A204.1 (cell line): ENCODE measurements at regions not wholly inside any gene's neighbourhood (a gene's known extent, or its start where the extent isn't known, plus 50 kb on each side); places are given as distances from the start of the nearest gene placed in this dataset.
A peak's percentile ranks its signal among the peaks of the same experiment; 100 is the strongest.
"Not testable (repeated sequence)": the region's sequence is repeated elsewhere in the genome, so short reads cannot be mapped to it uniquely, and the experiment has no call there.

Experiments used
- FAIRE-seq: peaks from 2 replicates; lab custom pipeline; 2012; peaks lifted over from hg19 to GRCh38; lab: Jason Lieb, UNC

GRCh38 chr13:62510906-62511655 is 1095.4 kb upstream of the PCDH20 start:
- FAIRE-seq, result no peak

DNA sequence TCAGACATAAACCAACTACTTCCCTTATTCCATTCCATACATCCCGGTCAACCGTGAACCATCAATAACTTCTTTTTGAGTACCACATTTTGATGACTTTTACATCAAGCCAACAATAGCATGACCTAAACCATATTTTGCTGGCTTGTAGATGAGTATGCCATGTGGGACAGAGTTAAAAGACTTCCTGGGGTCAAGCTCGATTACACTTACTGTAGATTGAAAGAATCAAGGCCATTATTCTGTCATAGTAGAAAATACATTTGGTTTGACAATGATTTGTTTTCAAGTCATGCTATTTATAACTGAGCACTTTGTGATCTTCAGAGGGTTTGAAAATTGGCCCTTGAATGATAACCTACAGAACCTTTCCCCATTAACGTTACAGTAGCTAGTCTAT is 1086.9 kb upstream of the PCDH20 start:
- no peak for FAIRE-seq

DNA sequence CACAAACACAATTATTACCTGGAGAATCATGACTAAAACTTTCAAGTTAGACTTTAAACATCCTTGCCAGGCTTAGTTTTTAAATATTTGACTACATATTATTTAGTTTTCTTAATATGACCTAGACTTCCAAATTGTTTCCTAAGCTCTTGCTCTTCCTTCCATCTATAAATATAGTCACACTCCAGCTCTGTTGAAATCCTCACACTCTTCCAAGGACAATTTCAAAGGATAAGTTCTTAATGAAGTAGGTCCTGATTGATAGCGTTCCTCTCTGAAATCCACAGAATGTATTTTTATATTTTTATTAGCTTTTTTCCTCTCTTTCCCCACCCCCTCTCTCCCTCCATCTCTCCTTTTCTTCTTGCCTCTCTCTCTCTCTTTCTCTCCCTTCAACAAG is 1074.1 kb upstream of the PCDH20 start:
- no peak for FAIRE-seq

DNA sequence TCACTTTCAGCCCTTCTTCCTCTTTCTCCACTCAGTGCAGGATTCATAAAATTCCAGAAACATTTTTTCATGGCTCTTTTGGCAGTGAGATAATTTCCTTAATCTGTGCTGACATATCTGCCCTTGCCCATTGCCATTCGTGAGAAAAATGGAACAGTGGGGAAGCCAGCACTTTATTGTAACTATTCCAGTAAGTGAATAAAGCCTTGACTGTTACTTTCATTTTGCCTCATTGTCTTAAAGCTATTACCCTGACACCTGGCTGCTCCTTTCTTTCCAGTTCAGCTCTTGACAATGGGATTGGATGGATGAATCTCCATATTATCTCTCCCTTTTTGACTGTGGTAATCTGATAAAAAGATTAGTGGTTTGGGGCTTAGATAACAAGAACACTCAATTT is 1068.1 kb upstream of the PCDH20 start:
- FAIRE-seq, result no peak

- no peak for FAIRE-seq
Observed at GRCh38 chr13:62482351-62482750, 1066.7 kb upstream of the PCDH20 start.

GRCh38 chr13:62473944-62474237 is 1058.2 kb upstream of the PCDH20 start:
- no peak for FAIRE-seq

DNA sequence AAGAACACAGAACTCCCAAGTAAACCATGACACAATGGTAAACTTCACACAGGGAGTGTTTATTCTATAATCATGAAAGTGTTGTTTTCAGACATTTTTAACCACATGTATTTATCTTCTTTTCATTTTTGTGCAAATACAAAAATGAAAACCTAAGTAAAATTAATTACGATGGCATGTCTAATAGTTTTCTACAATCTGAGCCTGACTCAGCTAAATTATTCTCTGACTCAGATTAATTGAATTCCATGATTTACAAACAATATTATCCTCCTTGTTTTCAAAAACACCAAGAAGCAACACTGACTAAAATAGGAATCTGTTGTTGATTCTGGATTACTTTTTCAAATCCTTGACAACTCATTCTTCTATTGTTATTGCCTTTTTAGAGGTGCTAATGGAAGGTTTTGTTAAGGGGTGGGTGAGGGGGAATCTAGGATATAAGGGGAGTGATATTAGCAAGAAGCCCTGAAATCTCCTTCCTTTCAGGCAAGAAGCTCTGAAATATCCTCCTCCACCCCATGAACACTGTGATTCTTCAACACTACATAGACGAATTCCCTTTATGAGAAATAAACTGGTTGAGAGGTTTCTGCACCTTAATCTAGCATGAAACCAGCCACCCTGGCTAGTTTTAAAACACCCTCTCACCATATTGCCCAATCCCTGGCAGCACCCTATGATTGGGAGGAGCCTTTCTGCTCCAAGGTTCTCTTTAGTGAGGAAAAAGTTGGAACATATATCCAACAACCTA is 1057.7 kb upstream of the PCDH20 start:
- no peak for FAIRE-seq

GRCh38 chr13:62453761-62454160 is 1038.1 kb upstream of the PCDH20 start:
- no peak for FAIRE-seq

- no peak for FAIRE-seq
Observed at GRCh38 chr13:62450759-62451158, 1035.1 kb upstream of the PCDH20 start.

- not testable (repeated sequence) for FAIRE-seq
Observed at GRCh38 chr13:62447771-62448382, 1032.2 kb upstream of the PCDH20 start.

DNA sequence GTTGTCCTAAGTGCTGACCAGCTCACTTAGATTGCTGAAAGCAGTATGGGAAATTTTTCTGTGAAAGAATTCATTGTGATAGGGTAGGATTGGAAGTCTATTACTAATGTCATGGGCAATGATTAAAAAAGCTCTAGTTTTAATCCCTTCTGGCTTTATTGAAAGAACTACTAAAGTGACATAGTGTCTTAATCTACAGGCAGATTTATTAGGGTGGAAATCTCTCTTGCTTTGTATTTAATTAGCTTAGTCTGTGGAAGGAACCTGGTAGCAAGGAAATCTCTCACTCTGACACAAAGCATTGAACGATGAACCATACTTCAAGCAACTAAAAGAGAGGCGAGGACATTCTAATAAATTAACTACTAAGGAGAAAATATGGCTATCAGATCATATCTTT is 1029.2 kb upstream of the PCDH20 start:
- no peak for FAIRE-seq

DNA sequence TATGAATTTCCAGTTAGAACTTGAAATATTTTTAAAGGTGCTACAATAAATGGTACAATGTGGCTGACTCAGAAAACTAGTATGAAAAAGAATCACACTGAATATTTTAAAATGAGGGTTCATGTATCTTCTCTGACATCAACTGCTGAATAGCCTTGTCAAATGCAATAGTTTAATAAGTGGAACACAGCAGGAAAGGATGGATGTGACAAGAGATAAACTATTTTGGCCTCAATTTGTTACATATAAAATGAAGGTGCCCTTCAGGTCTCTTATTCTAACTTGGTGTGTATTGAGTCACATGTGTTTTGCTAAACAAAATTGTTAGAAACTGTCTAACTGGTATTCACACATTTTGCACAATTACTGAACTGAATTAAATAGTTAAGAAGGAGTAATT is 1018.4 kb upstream of the PCDH20 start:
- FAIRE-seq, result no peak

DNA sequence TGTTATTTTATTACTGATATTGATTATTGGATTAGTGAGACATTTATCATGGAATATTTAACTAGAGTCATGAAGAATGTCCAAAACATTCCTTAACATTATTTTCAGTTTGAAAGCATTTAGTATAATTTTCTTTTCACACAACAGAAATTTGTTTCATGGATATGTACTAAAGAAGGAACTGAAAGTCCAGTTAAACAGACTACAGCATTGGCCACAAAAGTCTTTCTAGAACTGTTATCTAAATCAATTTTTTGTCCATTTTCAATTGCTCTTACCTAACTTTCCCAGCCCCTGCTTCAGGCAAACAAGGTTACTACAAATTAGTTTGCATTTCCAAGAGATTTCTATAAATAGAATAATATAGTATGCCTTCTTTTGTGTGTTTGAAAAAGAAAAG is 1018.0 kb upstream of the PCDH20 start:
- no peak for FAIRE-seq

- no peak for FAIRE-seq
Observed at GRCh38 chr13:62432906-62433305, 1017.3 kb upstream of the PCDH20 start.

GRCh38 chr13:62432295-62432694 is 1016.6 kb upstream of the PCDH20 start:
- FAIRE-seq, result no peak

- FAIRE-seq, result no peak
Observed at GRCh38 chr13:62431852-62432251, 1016.2 kb upstream of the PCDH20 start.

GRCh38 chr13:62418872-62419271 is 1003.2 kb upstream of the PCDH20 start:
- no peak for FAIRE-seq

GRCh38 chr13:62418376-62418775 is 1002.7 kb upstream of the PCDH20 start:
- FAIRE-seq, result no peak

GRCh38 chr13:62407871-62408270 is 992.2 kb upstream of the PCDH20 start:
- FAIRE-seq, result no peak

- FAIRE-seq, result no peak
Observed at GRCh38 chr13:62388515-62388914, 972.9 kb upstream of the PCDH20 start.

DNA sequence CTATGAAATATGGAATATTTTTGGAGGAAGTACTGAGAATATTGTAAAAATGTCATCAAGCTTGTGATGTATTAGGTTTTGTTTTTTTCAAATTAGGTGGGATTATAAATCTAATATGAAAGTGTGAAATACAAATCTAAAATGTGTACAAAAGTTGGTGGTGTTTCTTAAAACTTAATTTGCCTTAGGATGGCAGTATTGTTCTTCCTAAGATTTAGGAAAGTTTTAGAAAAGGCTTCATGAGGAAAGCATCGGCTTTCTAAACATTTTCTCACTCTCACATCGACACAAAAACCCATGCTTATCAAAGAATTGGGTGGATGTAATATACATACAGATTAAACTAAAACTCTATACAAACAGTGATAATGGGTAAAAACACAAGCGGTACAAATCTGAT is 972.0 kb upstream of the PCDH20 start:
- FAIRE-seq, result peak; percentile 91

DNA sequence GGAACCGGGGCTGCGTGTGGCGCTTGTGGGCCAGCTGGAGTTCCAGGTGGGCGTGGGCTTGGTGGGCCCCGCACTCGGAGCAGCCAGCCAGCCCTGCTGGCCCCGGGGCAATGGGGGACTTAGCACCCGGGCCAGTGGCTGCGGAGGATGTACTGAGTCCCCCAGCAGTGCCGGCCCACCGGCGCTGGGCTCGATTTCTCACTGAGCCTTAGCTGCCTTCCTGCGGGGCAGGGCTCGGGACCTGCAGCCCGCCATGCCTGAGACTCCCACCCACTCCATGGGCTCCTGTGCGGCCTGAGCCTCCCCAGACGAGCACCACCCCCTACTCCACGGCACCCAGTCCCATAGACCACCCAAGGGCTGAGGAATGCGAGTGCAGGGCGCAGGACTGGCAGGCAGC is 963.6 kb upstream of the PCDH20 start:
- not testable (repeated sequence) for FAIRE-seq

- no peak for FAIRE-seq
Observed at GRCh38 chr13:62377838-62378237, 962.2 kb upstream of the PCDH20 start.

DNA sequence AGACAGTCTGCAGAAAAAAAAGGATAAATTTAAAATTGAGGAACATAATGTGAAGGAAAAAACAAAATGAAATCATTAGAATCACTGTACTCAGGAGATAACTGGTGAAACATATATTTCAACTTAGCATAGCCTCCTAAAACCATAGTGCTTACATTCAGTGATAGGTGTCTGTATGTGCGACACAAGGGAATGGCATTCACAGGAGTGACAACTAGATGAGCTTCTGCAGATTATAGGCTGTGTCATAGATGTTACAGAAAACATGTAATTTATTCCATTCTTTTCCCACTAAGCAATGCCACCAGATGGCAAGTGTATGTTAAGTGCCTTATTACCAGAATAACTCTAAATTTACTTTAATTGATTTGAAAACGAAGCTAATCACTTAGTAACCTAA is 960.0 kb upstream of the PCDH20 start:
- no peak for FAIRE-seq
